Uterus (tissue), 3 donors: ENCODE measurements at regions not wholly inside any gene's neighbourhood (a gene's known extent, or its start where the extent isn't known, plus 50 kb on each side); places are given as distances from the start of the nearest gene placed in this dataset.

Experiments
- DNase-seq, 2 donors: peaks; one replicate each; pipeline ENCODE4 v3.0.0-alpha.2; 2019 to 2020
- H3K27ac ChIP-seq, 2 donors: fragments of 200-600 bp; sonication (generic); 1 replicate in 1 of 2; 2 replicates in 1 of 2; pipeline ENCODE4 v1.5.1; 2016 to 2018
- H3K27me3 ChIP-seq, 2 donors: fragments of 200-600 bp; sonication (generic); one replicate each; pipeline ENCODE4 v1.5.1; 2018 to 2019; ENCODE audit warnings: control low read depth in 1 of 2
- H3K36me3 ChIP-seq, 2 donors: fragments of 200-600 bp; sonication (generic); one replicate each; pipeline ENCODE4 v1.5.1; 2019; ENCODE audit warnings: control low read depth in 1 of 2
- H3K4me1 ChIP-seq, 2 donors: fragments of 200-600 bp; sonication (generic); one replicate each; pipeline ENCODE4 v1.5.1; 2018 to 2019; ENCODE audit warnings: control low read depth in 1 of 2
- H3K4me3 ChIP-seq, 2 donors: fragments of 200-600 bp; sonication (generic); 1 replicate in 1 of 2; 2 replicates in 1 of 2; pipeline ENCODE4 v1.5.1; 2018 to 2019; ENCODE audit warnings: mild to moderate bottlenecking in 1 of 2
- H3K9me3 ChIP-seq, 2 donors: fragments of 200-600 bp; sonication (generic); one replicate each; pipeline ENCODE4 v1.5.1; 2019; ENCODE audit warnings: control low read depth in 1 of 2
- POLR2A ChIP-seq, 2 donors: fragments of 450-650 bp; IDR thresholded peaks; one replicate each; pipeline ENCODE4 v1.6.1; 2016; ENCODE audit warnings: antibody characterized with exemption in 2 of 2, mild to moderate bottlenecking in 1 of 2, moderate library complexity in 1 of 2
- intact Hi-C: fragments of 100-400 bp; cut with DNase I; formaldehyde crosslinking; loops from one replicate; pipeline ENCODE4 v1.15.1; 2023; ENCODE audit warnings: low total_unique reads
- TF ChIP-seq, protein P1 (sequence below), 4 experiments: fragments of 200-600 bp in 2 of 4; fragments of 450-650 bp in 2 of 4; sonication (generic) in 2 of 4; IDR thresholded peaks; one replicate each; pipeline ENCODE4 v1.5.1; 2016 to 2019; ENCODE audit warnings: antibody characterized with exemption in 4 of 4, mild to moderate bottlenecking in 2 of 4, moderate library complexity in 1 of 4
- donor health status: DM: yes; HTN: yes; CAD: no.

DNA sequence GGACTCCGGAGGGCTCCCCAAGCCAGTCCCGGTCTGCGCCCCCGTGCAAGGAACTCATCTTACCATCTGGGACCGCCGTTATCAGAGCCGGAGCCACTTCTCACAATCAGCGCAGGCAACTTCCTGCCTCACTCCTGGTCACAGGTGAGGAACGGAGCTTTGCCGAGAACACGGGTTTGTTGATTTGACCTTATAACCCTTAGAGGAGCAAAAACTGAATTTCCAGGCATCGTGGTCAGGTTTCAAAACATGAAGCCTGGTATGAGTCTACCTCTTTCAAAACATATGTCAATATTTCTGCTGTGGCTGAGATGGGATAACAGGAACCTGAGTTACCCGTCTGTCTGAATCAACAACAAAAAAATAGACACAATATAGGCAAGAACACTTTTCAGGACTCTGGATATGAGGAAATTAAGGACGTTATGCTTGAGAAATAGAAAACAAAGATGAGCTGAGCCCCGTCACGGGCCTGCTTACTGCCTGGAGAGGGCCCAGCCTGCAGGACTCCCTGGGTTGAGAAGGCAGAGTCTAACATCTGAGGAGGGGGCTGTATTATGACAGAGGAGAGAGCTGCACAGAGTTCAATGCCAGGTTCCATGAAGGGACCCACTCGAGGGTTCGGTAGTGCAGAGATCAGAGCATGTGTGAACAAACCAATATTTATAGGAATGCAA lies 148.7 kb downstream of the NDUFA10 start:
- H3K27ac ChIP-seq: no peak overlapping the region
- H3K4me1 ChIP-seq: no peaks in the 10 kb centered on the region
- H3K27me3 ChIP-seq: no peaks in the 10 kb centered on the region
- intact Hi-C loops: no loop called here
- H3K36me3 ChIP-seq: no peaks in the 10 kb centered on the region
- no peaks in the 10 kb centered on the region for H3K9me3 ChIP-seq
- no peak for DNase-seq
- no peak overlapping the region for H3K4me3 ChIP-seq
- TF ChIP-seq, protein P1, sequence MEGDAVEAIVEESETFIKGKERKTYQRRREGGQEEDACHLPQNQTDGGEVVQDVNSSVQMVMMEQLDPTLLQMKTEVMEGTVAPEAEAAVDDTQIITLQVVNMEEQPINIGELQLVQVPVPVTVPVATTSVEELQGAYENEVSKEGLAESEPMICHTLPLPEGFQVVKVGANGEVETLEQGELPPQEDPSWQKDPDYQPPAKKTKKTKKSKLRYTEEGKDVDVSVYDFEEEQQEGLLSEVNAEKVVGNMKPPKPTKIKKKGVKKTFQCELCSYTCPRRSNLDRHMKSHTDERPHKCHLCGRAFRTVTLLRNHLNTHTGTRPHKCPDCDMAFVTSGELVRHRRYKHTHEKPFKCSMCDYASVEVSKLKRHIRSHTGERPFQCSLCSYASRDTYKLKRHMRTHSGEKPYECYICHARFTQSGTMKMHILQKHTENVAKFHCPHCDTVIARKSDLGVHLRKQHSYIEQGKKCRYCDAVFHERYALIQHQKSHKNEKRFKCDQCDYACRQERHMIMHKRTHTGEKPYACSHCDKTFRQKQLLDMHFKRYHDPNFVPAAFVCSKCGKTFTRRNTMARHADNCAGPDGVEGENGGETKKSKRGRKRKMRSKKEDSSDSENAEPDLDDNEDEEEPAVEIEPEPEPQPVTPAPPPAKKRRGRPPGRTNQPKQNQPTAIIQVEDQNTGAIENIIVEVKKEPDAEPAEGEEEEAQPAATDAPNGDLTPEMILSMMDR (IDR thresholded peaks at IDR 0.05): no peak
- no peak for TF ChIP-seq POLR2A (IDR thresholded peaks at IDR 0.05)

DNA sequence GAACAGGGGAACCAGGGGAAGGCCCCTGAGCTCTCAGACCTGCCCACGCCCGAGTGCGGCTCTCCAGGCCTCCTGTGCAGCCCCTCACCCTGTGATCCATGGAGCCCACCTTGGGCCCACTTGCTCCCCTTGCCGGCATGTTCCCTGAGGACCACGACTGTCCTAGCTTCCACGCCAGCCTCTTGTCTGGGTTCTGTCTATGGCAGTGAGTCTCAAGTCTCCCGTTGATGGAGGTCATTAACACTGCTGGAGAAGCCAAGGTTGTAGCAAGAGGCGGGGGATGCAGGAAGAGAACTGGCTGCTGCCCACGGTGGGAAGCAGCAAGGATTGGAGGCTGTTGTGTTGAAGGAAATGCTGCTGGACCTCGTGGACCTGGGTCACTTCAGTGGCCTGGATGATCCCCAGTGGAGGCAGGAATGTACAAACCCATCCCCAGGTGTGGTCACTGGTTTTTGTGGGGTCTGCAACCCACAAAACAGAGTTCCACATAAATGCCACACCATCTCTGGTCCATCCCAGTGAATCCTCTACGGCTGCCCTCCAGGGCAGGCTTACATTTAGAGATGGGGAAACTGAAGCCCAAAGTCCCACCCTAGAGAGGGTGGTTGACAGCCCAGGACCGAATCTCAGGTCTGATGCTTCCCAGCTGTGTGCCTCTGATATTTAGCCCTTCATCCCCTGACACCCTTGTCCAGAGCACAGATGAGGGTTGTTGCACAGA lies 150.3 kb downstream of the NDUFA10 start:
- Histone ChIP-seq H3K9me3 (no peaks in the 10 kb centered on the region), H3K4me3 (no peak overlapping the region), H3K36me3 (no peaks in the 10 kb centered on the region), H3K27me3 (no peaks in the 10 kb centered on the region), H3K27ac (no peak overlapping the region), H3K4me1 (no peaks in the 10 kb centered on the region)
- intact Hi-C loops: no loop called here
- no peak for DNase-seq
- TF ChIP-seq, protein P1 (IDR thresholded peaks at IDR 0.05): no peak
- TF ChIP-seq POLR2A (IDR thresholded peaks at IDR 0.05): no peak

DNA sequence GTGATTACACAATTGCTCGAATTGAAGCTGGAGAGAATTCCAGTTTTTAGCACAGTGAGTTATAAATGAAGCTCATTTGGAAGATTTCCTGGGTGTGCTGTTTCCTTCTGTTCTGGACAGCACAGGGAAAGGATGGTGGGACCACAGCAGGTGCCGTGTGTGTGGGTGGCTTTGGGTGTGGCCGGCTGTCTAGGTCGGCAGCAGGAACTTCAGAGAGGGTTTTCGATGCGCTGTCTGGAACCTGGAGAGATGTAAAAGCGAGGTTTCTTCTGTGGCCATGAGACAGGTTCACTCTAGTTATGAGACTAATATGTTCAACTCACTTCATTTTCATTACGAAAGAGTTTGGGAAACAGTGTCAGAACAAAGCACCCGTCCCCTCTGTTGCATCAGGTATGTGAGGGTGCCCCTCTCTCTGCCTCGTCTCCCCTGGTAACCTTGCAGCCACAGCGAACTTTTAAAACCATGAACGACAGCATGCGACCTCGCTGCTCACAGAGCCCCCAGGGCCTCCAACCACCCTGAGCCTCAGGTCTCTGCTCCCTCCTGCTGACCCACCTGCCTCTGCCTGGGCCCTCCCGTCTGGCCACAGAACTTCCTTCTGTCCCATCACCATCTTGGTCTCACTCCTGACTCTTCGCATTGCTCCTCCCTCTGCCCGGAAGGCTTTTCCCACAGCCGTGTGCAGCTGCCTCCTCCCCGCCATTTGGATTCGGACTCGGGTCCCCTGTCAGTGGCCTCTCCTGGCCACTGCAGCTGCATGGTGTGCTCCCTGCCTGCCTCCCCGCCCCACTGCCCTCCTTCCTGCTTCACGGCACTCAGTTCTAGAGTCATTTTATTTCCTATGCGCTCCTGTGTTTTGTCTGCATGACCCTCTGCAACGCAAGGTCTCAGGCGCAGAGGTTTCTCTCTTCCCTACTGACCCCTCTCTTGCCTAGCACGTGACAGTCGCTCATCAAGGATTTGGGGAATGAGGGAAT lies 151.2 kb downstream of the NDUFA10 start:
- no peaks in the 10 kb centered on the region for H3K36me3 ChIP-seq
- H3K4me1 ChIP-seq: no peaks in the 10 kb centered on the region
- no peak for TF ChIP-seq POLR2A (IDR thresholded peaks at IDR 0.05)
- TF ChIP-seq, protein P1 (IDR thresholded peaks at IDR 0.05): no peak
- no peak overlapping the region for H3K4me3 ChIP-seq
- no peaks in the 10 kb centered on the region for H3K27me3 ChIP-seq
- no peak overlapping the region for H3K27ac ChIP-seq
- DNase-seq: no peak
- H3K9me3 ChIP-seq: no peaks in the 10 kb centered on the region
- intact Hi-C loops: no loop called here

DNA sequence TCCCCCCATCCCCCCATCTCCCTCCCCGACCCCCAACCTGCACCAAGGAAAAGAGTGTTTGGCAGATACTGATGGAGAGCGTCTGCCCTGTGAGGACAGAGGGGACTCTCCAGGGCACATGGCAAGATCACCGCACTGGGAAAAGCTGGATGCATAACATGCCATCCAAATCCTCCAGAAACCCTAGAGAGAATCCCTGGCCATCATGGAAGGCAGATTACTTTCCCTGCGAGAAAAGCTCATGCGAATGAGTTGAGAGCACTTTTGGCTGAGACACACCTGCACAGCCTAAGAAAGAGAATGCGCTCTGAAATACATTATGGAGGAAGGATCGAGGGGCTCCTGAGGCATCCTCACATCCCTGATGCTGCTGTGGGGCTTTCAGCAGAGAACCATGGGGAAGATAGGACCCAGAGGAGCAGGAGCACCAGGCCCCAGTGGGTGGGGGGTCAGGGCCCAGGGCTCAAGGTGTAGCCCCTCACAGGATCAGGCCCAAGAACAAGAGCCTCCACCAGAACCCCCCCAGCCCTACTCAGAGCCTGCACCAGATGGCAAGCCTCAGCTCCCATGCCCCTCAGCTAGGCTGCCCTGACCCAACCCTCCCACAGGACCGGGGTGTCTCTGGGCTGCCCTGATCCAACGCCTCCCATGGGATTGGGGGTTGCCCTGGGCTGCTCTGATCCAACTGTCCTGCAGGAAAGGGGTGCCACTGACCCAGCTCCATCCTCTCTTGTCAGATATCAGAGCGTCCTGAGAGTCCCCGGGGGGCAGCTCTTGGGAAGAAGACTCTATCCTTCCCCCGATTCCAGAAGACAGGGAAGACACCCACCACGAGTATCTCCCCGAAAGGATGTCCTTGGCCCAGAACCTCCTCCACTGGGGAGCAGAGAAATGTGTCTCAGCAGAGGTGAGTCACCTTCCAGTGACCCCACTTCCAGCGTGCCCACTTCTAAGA lies 153.4 kb downstream of the NDUFA10 start:
- Histone ChIP-seq H3K4me3 (no peak overlapping the region), H3K4me1 (no peaks in the 10 kb centered on the region), H3K36me3 (no peaks in the 10 kb centered on the region), H3K9me3 (no peaks in the 10 kb centered on the region), H3K27ac (no peak overlapping the region), H3K27me3 (no peaks in the 10 kb centered on the region)
- intact Hi-C loops: no loop called here
- no peak for DNase-seq
- no peak for TF ChIP-seq POLR2A (IDR thresholded peaks at IDR 0.05)
- TF ChIP-seq, protein P1 (IDR thresholded peaks at IDR 0.05): no peak
